ENCODE measurements at regions not wholly inside any gene's neighbourhood (a gene's known extent, or its start where the extent isn't known, plus 50 kb on each side); places are given as distances from the start of the nearest gene placed in this dataset.

DNA sequence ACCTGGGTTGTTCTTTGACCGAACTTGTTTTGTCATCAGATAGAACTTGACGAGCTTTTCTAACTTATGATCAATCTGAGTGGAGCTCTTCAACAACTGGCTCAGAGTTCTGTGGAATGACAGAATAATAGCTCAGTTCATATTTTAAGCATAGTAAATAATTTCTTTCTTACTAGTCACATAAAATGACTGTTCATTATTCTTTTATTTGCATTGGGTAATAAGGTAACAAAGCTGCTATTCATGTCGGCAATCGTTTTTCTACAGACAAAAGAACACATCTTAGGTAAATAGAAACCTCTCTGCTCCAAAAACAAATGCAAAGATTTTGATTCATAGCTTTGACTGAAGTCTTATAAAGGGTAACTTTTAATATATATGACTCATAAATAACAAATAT lies 57.3 kb upstream of the CXCL8 start:
- H3K27ac ChIP-seq (ENCODE audit: low read length) = peak overlapping the region; percentile 96
- TF ChIP-seq EZH2phosphoT487 (IDR thresholded peaks at IDR 0.05; ENCODE audit: borderline replicate concordance, low read length) = no peak
- TF ChIP-seq EZH2 (IDR thresholded peaks at IDR 0.05; ENCODE audit: low read length, unreplicated experiment) = no peak
- TF ChIP-seq, protein P1, sequence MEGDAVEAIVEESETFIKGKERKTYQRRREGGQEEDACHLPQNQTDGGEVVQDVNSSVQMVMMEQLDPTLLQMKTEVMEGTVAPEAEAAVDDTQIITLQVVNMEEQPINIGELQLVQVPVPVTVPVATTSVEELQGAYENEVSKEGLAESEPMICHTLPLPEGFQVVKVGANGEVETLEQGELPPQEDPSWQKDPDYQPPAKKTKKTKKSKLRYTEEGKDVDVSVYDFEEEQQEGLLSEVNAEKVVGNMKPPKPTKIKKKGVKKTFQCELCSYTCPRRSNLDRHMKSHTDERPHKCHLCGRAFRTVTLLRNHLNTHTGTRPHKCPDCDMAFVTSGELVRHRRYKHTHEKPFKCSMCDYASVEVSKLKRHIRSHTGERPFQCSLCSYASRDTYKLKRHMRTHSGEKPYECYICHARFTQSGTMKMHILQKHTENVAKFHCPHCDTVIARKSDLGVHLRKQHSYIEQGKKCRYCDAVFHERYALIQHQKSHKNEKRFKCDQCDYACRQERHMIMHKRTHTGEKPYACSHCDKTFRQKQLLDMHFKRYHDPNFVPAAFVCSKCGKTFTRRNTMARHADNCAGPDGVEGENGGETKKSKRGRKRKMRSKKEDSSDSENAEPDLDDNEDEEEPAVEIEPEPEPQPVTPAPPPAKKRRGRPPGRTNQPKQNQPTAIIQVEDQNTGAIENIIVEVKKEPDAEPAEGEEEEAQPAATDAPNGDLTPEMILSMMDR (conservative IDR thresholded peaks at IDR 0.05; ENCODE audit: low read depth, low read length) = no peak

DNA sequence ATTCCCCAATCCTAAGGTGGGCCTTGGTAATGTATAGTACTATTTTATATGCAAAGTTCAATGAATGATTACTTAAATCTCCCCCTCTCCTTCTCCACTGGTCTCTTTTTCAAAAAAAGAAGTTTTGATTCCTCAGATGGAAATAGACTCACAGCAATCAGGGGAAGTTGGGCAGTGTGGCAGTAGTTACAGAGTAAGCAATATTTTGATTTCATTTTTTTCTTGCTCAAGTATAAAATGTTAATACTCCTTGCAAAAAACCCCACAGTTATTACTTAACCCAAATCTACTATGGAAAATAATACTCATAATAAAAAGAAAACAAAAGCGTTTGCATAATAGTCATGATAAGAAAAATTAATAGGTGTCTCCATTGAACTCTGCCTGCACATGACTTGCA lies 56.9 kb upstream of the CXCL8 start:
- POLR2A ChIA-PET (ENCODE audit: unreplicated experiment) = interaction anchor here (0.5 to 1.3 kb wide), 12 partner anchors 11 to 434 kb away, joined by 3 to 10 read pairs (median 3); no protein-coding TSS in a partner anchor
- Histone ChIP-seq H3K4me1 (ENCODE audit: insufficient read depth, low read length) (peaks cover 67% of the 10 kb centered on the region), H3K79me2 (ENCODE audit: low read length) (no peaks in the 10 kb centered on the region), H2AFZ (ENCODE audit: low read length) (no peak overlapping the region), H3K27me3 (ENCODE audit: low read length) (no peaks in the 10 kb centered on the region), H3K9me3 (ENCODE audit: low read length) (no peaks in the 10 kb centered on the region), H3K36me3 (ENCODE audit: low read depth, low read length) (no peaks in the 10 kb centered on the region), H3K9ac (ENCODE audit: low read length) (peak overlapping the region; percentile 86), H4K20me1 (ENCODE audit: low read length) (no peaks in the 10 kb centered on the region), H3K27ac (ENCODE audit: low read length) (peak overlapping the region; percentile 96), H3K4me2 (ENCODE audit: low read length) (peak overlapping the region; percentile 48), H3K4me3 (ENCODE audit: low read length) (no peak overlapping the region), H3K9me2 (replicated peaks; ENCODE audit: low read length) (no peaks in the 10 kb centered on the region), H3F3A (ENCODE audit: low read length, unreplicated experiment) (peaks cover 38% of the 10 kb centered on the region)
- DNase-seq (no peak), ATAC-seq (no peak)
- TSS peak; percentile 45 for BruUV-seq (replicated peaks)
- no peak for TF ChIP-seq EZH2phosphoT487 (IDR thresholded peaks at IDR 0.05; ENCODE audit: borderline replicate concordance, low read length)
- TF ChIP-seq, protein P1 (conservative IDR thresholded peaks at IDR 0.05; ENCODE audit: low read depth, low read length) = no peak
- no peak for TF ChIP-seq EZH2 (IDR thresholded peaks at IDR 0.05; ENCODE audit: low read length, unreplicated experiment)
- intact Hi-C loops (cut with micrococcal nuclease) = loop anchor here (1.0 to 5.0 kb wide), 6 partner anchors 21 to 414 kb away; partner anchors contain the start of genes CXCL2 and CXCL3
- CTCF ChIA-PET = interaction anchor here (1.4 to 1.5 kb wide), 2 partner anchors 47 to 181 kb away, joined by 7 to 8 read pairs; no protein-coding TSS in a partner anchor

More for the DNA sequence above, 57.3 kb upstream of the CXCL8 start:
- BruUV-seq (replicated peaks) = no TSS peak
- ChIA-PET CTCF (interaction anchor here (0.6 to 1.5 kb wide), 3 partner anchors 42 to 182 kb away, joined by 3 to 8 read pairs (median 7); no protein-coding TSS in a partner anchor), POLR2A (ENCODE audit: unreplicated experiment) (interaction anchor here (0.5 to 1.3 kb wide), 17 partner anchors 11 to 434 kb away, joined by 3 to 10 read pairs (median 3); partner anchors contain the start of gene CXCL3)
- peaks cover 40% of the 10 kb centered on the region for H3F3A ChIP-seq (ENCODE audit: low read length, unreplicated experiment)
- peak; percentile 98 for DNase-seq
- H3K9ac ChIP-seq (ENCODE audit: low read length) = peak overlapping the region; percentile 90
- ATAC-seq = peak; percentile 75
- no peaks in the 10 kb centered on the region for H3K27me3 ChIP-seq (ENCODE audit: low read length)
- intact Hi-C loops (cut with micrococcal nuclease) = loop anchor here (1.0 to 5.0 kb wide), 6 partner anchors 21 to 414 kb away; partner anchors contain the start of genes CXCL2 and CXCL3
- no peak overlapping the region for H3K4me3 ChIP-seq (ENCODE audit: low read length)
- no peaks in the 10 kb centered on the region for H4K20me1 ChIP-seq (ENCODE audit: low read length)
- no peaks in the 10 kb centered on the region for H3K36me3 ChIP-seq (ENCODE audit: low read depth, low read length)
- no peak overlapping the region for H2AFZ ChIP-seq (ENCODE audit: low read length)
- H3K9me2 ChIP-seq (replicated peaks; ENCODE audit: low read length) = no peaks in the 10 kb centered on the region
- H3K4me2 ChIP-seq (ENCODE audit: low read length) = peak overlapping the region; percentile 54
- H3K9me3 ChIP-seq (ENCODE audit: low read length) = no peaks in the 10 kb centered on the region
- peaks cover 71% of the 10 kb centered on the region for H3K4me1 ChIP-seq (ENCODE audit: insufficient read depth, low read length)
- no peaks in the 10 kb centered on the region for H3K79me2 ChIP-seq (ENCODE audit: low read length)

DNA sequence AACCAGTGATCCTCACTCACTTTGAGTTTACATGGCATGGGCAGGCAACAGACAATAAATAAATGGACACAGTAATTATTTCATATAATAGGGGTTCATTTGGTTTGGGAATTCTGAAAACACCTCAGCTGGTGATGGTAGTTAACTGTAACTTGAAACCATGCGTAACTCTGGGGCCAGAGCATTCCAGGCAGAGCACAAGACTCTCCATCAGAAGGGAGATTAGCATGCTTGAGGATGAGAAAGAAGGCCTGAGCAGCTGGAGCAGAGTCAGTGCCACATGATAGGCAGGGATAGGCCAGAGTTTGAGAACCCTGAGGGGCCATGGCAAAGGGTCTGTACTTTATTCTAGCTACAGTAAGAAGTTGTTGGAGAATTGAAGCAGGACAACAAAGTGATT lies 56.3 kb upstream of the CXCL8 start:
- H3K27me3 ChIP-seq (ENCODE audit: low read length) = no peaks in the 10 kb centered on the region
- peaks cover 37% of the 10 kb centered on the region for H3F3A ChIP-seq (ENCODE audit: low read length, unreplicated experiment)
- BruUV-seq (replicated peaks) = no TSS peak
- H3K4me2 ChIP-seq (ENCODE audit: low read length) = peak overlapping the region; percentile 48
- no peaks in the 10 kb centered on the region for H3K36me3 ChIP-seq (ENCODE audit: low read depth, low read length)
- H3K9me3 ChIP-seq (ENCODE audit: low read length) = no peaks in the 10 kb centered on the region
- peak overlapping the region; percentile 86 for H3K9ac ChIP-seq (ENCODE audit: low read length)
- H3K27ac ChIP-seq (ENCODE audit: low read length) = peak overlapping the region; percentile 96
- H4K20me1 ChIP-seq (ENCODE audit: low read length) = no peaks in the 10 kb centered on the region
- no peaks in the 10 kb centered on the region for H3K9me2 ChIP-seq (replicated peaks; ENCODE audit: low read length)
- no peaks in the 10 kb centered on the region for H3K79me2 ChIP-seq (ENCODE audit: low read length)
- POLR2A ChIA-PET (ENCODE audit: unreplicated experiment) = interaction anchor here (0.9 kb wide), 1 partner anchor 94 kb away, joined by 7 read pairs; no protein-coding TSS in a partner anchor
- no peak overlapping the region for H2AFZ ChIP-seq (ENCODE audit: low read length)
- CTCF ChIA-PET = interaction anchor here (1.5 kb wide), 1 partner anchor 46 kb away, joined by 7 read pairs; no protein-coding TSS in a partner anchor
- TF ChIP-seq, protein P1 (conservative IDR thresholded peaks at IDR 0.05; ENCODE audit: low read depth, low read length) = no peak
- TF ChIP-seq EZH2 (IDR thresholded peaks at IDR 0.05; ENCODE audit: low read length, unreplicated experiment) (no peak), EZH2phosphoT487 (IDR thresholded peaks at IDR 0.05; ENCODE audit: borderline replicate concordance, low read length) (no peak)
- H3K4me3 ChIP-seq (ENCODE audit: low read length) = no peak overlapping the region
- DNase-seq (no peak), ATAC-seq (no peak)
- intact Hi-C loops (cut with micrococcal nuclease) = loop anchor here (5.0 kb wide), 3 partner anchors 338 to 413 kb away; partner anchors contain the start of genes CXCL2 and CXCL3
- peaks cover 63% of the 10 kb centered on the region for H3K4me1 ChIP-seq (ENCODE audit: insufficient read depth, low read length)

Data from PC-3 (cell line).